ENCODE measurements at regions not wholly inside any gene's neighbourhood (a gene's known extent, or its start where the extent isn't known, plus 50 kb on each side); places are given as distances from the start of the nearest gene placed in this dataset.
A peak's percentile ranks its signal among the peaks of the same experiment; 100 is the strongest.
"Not testable (repeated sequence)": the region's sequence is repeated elsewhere in the genome, so short reads cannot be mapped to it uniquely, and the experiment has no call there.

GRCh38 chr2:211157211-211157610, 600.8 kb downstream of the CPS1 start:
- DNase-seq = no peak

- DNase-seq = peak; percentile 67
Observed at GRCh38 chr2:211157856-211158463, 601.6 kb downstream of the CPS1 start.

GRCh38 chr2:211159972-211160371, 603.6 kb downstream of the CPS1 start:
- no peak for DNase-seq

GRCh38 chr2:211161236-211161635, 604.8 kb downstream of the CPS1 start:
- DNase-seq = no peak

- no peak for DNase-seq
Observed at GRCh38 chr2:211162911-211163310, 606.5 kb downstream of the CPS1 start.

GRCh38 chr2:211170843-211171242, 614.4 kb downstream of the CPS1 start:
- no peak for DNase-seq

GRCh38 chr2:211174021-211174420, 617.6 kb downstream of the CPS1 start:
- no peak for DNase-seq

GRCh38 chr2:211174631-211175030, 618.2 kb downstream of the CPS1 start:
- no peak for DNase-seq

- no peak for DNase-seq
Observed at GRCh38 chr2:211175956-211176355, 619.6 kb downstream of the CPS1 start.

- DNase-seq = no peak
Observed at GRCh38 chr2:211176514-211177141, 620.2 kb downstream of the CPS1 start.

GRCh38 chr2:211181626-211182025, 625.2 kb downstream of the CPS1 start:
- no peak for DNase-seq

GRCh38 chr2:211187602-211188001, 631.2 kb downstream of the CPS1 start:
- no peak for DNase-seq

- no peak for DNase-seq
Observed at GRCh38 chr2:211203986-211204385, 647.6 kb downstream of the CPS1 start.

- no peak for DNase-seq
Observed at GRCh38 chr2:211204456-211204855, 648.1 kb downstream of the CPS1 start.

GRCh38 chr2:211204902-211205301, 648.5 kb downstream of the CPS1 start:
- DNase-seq = no peak

- DNase-seq = no peak
Observed at GRCh38 chr2:211205358-211205757, 649.0 kb downstream of the CPS1 start.

- DNase-seq = no peak
Observed at GRCh38 chr2:211205836-211206235, 649.4 kb downstream of the CPS1 start.

GRCh38 chr2:211216221-211216620, 659.8 kb downstream of the CPS1 start:
- DNase-seq = no peak

GRCh38 chr2:211219548-211219947, 663.1 kb downstream of the CPS1 start:
- DNase-seq = not testable (repeated sequence)

- DNase-seq = no peak
Observed at GRCh38 chr2:211225784-211226183, 669.4 kb downstream of the CPS1 start.

GRCh38 chr2:211228559-211228958, 672.2 kb downstream of the CPS1 start:
- DNase-seq = no peak

- DNase-seq = no peak
Observed at GRCh38 chr2:211237586-211238275, 681.3 kb downstream of the CPS1 start.

GRCh38 chr2:211241891-211242290, 685.5 kb downstream of the CPS1 start:
- DNase-seq = no peak

GRCh38 chr2:211247751-211248150, 691.4 kb downstream of the CPS1 start:
- DNase-seq = no peak

Measured in KG1 (cell line).